Tongue (tissue), 1 donor: ENCODE measurements at regions not wholly inside any gene's neighbourhood (a gene's known extent, or its start where the extent isn't known, plus 50 kb on each side); places are given as distances from the start of the nearest gene placed in this dataset.

ENCODE experiments used
- DNase-seq: peaks from one replicate; pipeline ENCODE4 v3.0.0-alpha.2; 2015

GRCh38 chr4:186351668-186352194 lies 85.7 kb downstream of the F11 start:
- DNase-seq = no peak

- DNase-seq = no peak
Measured at GRCh38 chr4:186348433-186348832, 82.4 kb downstream of the F11 start.

- DNase-seq = no peak
Measured at GRCh38 chr4:186347743-186348142, 81.8 kb downstream of the F11 start.

- no peak for DNase-seq
Measured at GRCh38 chr4:186345184-186345583, 79.2 kb downstream of the F11 start.

- no peak for DNase-seq
Measured at GRCh38 chr4:186342582-186342981, 76.6 kb downstream of the F11 start.

- DNase-seq = no peak
Measured at GRCh38 chr4:186341655-186342054, 75.7 kb downstream of the F11 start.
